Mesendoderm (in vitro differentiated cells): ENCODE measurements at regions not wholly inside any gene's neighbourhood (a gene's known extent, or its start where the extent isn't known, plus 50 kb on each side); places are given as distances from the start of the nearest gene placed in this dataset.
"Not testable (repeated sequence)": the region's sequence is repeated elsewhere in the genome, so short reads cannot be mapped to it uniquely, and the experiment has no call there.

Source experiments
- DNase-seq: peaks from one replicate; pipeline ENCODE4 v3.0.0; 2013
- H2AK5ac ChIP-seq: 2 replicates; pipeline ENCODE4 v1.6.1; 2013; ENCODE audit warnings: low read length, inconsistent platforms
- H2BK120ac ChIP-seq: 2 replicates; pipeline ENCODE4 v1.6.1; 2013; ENCODE audit warnings: low read depth, mild to moderate bottlenecking, low read length, moderate library complexity, mixed read lengths
- H2BK15ac ChIP-seq: replicated peaks from 2 replicates; pipeline ENCODE4 v1.6.1; 2013; ENCODE audit warnings: low read depth, mild to moderate bottlenecking, moderate library complexity
- H2BK5ac ChIP-seq: 2 replicates; pipeline ENCODE4 v1.6.1; 2013; ENCODE audit warnings: low read length, inconsistent platforms
- H3K18ac ChIP-seq: 2 replicates; pipeline ENCODE4 v1.6.1; 2013; ENCODE audit warnings: mild to moderate bottlenecking, low read length, mixed read lengths
- H3K23ac ChIP-seq: one replicate; pipeline ENCODE4 v1.6.1; 2013; ENCODE audit warnings: low read length
- H3K27ac ChIP-seq: 2 replicates; pipeline ENCODE4 v1.5.1; 2013; ENCODE audit warnings: low read depth, mild to moderate bottlenecking, inconsistent platforms, low read length, moderate library complexity
- H3K27me3 ChIP-seq: 2 replicates; pipeline ENCODE4 v1.6.1; 2013; ENCODE audit warnings: low read length, control low read depth, mild to moderate bottlenecking, inconsistent platforms; ENCODE audit not compliant: insufficient read depth, poor library complexity
- H3K36me3 ChIP-seq: 2 replicates; pipeline ENCODE4 v1.6.1; 2013; ENCODE audit warnings: low read length, inconsistent platforms; ENCODE audit not compliant: control insufficient read depth, insufficient read depth
- H3K4ac ChIP-seq: one replicate; pipeline ENCODE4 v1.6.1; 2013; ENCODE audit warnings: low read depth, mild to moderate bottlenecking, low read length, moderate library complexity
- H3K4me1 ChIP-seq: 2 replicates; pipeline ENCODE4 v1.6.1; 2013; ENCODE audit warnings: low read depth, low read length, inconsistent platforms; ENCODE audit not compliant: control insufficient read depth
- H3K4me2 ChIP-seq: 2 replicates; pipeline ENCODE4 v1.6.1; 2013; ENCODE audit warnings: low read length
- H3K4me3 ChIP-seq: 2 replicates; pipeline ENCODE4 v1.5.1; 2013; ENCODE audit warnings: mild to moderate bottlenecking, low read length
- H3K56ac ChIP-seq: one replicate; pipeline ENCODE4 v1.6.1; 2013; ENCODE audit warnings: low read length
- H3K79me1 ChIP-seq: 2 replicates; pipeline ENCODE4 v1.6.1; 2013; ENCODE audit warnings: low read length, inconsistent platforms
- H3K79me2 ChIP-seq: 2 replicates; pipeline ENCODE4 v1.6.1; 2013; ENCODE audit warnings: mild to moderate bottlenecking, low read length; ENCODE audit not compliant: control insufficient read depth, insufficient read depth
- H3K9ac ChIP-seq: 2 replicates; pipeline ENCODE4 v1.6.1; 2013; ENCODE audit warnings: low read length, inconsistent platforms
- H4K5ac ChIP-seq: one replicate; pipeline ENCODE4 v1.6.1; 2013; ENCODE audit warnings: low read length
- H4K8ac ChIP-seq: one replicate; pipeline ENCODE4 v1.6.1; 2013; ENCODE audit warnings: low read depth, mild to moderate bottlenecking, control low read depth, low read length, moderate library complexity
- WGBS: extraction: QIAGEN DNeasy Blood & Tissue Kit; methylation state at CpG from one replicate; pipeline ENCODE4 v1.1.7; 2013; ENCODE audit warnings: low lambda C conversion rate, missing lambda C conversion rate; ENCODE audit not compliant: insufficient coverage; ENCODE audit errors: extremely low coverage; 5-methylcytosine and 5-hydroxymethylcytosine counted together

- H3K4me1 ChIP-seq, H3K79me1 ChIP-seq, H4K5ac ChIP-seq, H3K27ac ChIP-seq, H3K23ac ChIP-seq, H4K8ac ChIP-seq, H3K4me3 ChIP-seq, H2BK120ac ChIP-seq, H3K9ac ChIP-seq, H3K4me2 ChIP-seq, H2BK15ac ChIP-seq, H3K27me3 ChIP-seq, H2BK5ac ChIP-seq, H3K56ac ChIP-seq, H3K4ac ChIP-seq, DNase-seq, H3K79me2 ChIP-seq, H2AK5ac ChIP-seq, H3K36me3 ChIP-seq, H3K18ac ChIP-seq: not testable (repeated sequence)
- no CpG with 5 or more reads among the region's 1 CpG for WGBS
Measured at GRCh38 chr16:18204786-18205185, 131.8 kb downstream of the NPIPA8 start.

DNA sequence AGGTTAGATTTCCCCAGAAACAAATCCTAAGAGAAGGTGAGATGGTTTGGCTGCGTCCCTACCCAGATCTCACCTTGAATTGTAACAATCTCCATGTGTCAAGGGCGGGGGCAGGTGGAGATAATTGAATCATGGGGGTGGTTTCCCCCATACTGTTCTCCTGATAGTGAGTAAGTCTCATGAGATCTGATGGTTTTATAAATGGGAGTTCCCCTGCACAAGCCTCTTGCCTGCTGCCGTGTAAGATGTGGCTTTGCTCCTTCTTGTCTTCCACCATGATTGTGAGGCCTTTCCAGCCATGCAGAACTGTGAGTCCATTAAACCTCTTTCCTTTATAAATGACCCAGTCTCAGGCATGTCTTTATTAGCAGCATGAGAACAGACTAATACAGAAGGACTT lies 132.2 kb downstream of the NPIPA8 start:
- H3K79me2 ChIP-seq, H3K27ac ChIP-seq, H4K8ac ChIP-seq, DNase-seq, H3K4me3 ChIP-seq, H3K9ac ChIP-seq, H2BK5ac ChIP-seq, H3K36me3 ChIP-seq, H3K27me3 ChIP-seq, H4K5ac ChIP-seq, H3K18ac ChIP-seq, H3K4ac ChIP-seq, H3K56ac ChIP-seq, H2BK15ac ChIP-seq, H3K4me1 ChIP-seq, H3K23ac ChIP-seq, H3K4me2 ChIP-seq, H2BK120ac ChIP-seq, H2AK5ac ChIP-seq, H3K79me1 ChIP-seq: not testable (repeated sequence)
- no CpG with 5 or more reads among the region's 3 CpGs for WGBS

GRCh38 chr16:18201511-18201910 lies 135.0 kb downstream of the NPIPA8 start:
- H3K4me1 ChIP-seq, H4K8ac ChIP-seq, H3K4me3 ChIP-seq, H2AK5ac ChIP-seq, H3K27ac ChIP-seq, H3K9ac ChIP-seq, H3K36me3 ChIP-seq, H2BK15ac ChIP-seq, H3K79me1 ChIP-seq, H3K4ac ChIP-seq, H3K23ac ChIP-seq, H3K56ac ChIP-seq, H2BK5ac ChIP-seq, H4K5ac ChIP-seq, H3K27me3 ChIP-seq, H3K4me2 ChIP-seq, H2BK120ac ChIP-seq, H3K18ac ChIP-seq, H3K79me2 ChIP-seq, DNase-seq: not testable (repeated sequence)
- WGBS: no CpG with 5 or more reads among the region's 3 CpGs

- not testable (repeated sequence) for H3K23ac ChIP-seq, H3K56ac ChIP-seq, H2AK5ac ChIP-seq, H3K27me3 ChIP-seq, H2BK5ac ChIP-seq, DNase-seq, H3K4me2 ChIP-seq, H3K79me2 ChIP-seq, H3K79me1 ChIP-seq, H3K4me3 ChIP-seq, H2BK120ac ChIP-seq, H4K5ac ChIP-seq, H4K8ac ChIP-seq, H3K36me3 ChIP-seq, H3K27ac ChIP-seq, H3K4me1 ChIP-seq, H2BK15ac ChIP-seq, H3K18ac ChIP-seq, H3K9ac ChIP-seq, H3K4ac ChIP-seq
- WGBS: no CpG with 5 or more reads among the region's 2 CpGs
Measured at GRCh38 chr16:18192389-18192788, 144.1 kb downstream of the NPIPA8 start.

GRCh38 chr16:18190179-18190578 lies 146.4 kb downstream of the NPIPA8 start:
- H3K23ac ChIP-seq, H2AK5ac ChIP-seq, H3K79me2 ChIP-seq, H2BK5ac ChIP-seq, H3K56ac ChIP-seq, H3K4me1 ChIP-seq, H3K9ac ChIP-seq, DNase-seq, H3K79me1 ChIP-seq, H2BK15ac ChIP-seq, H3K27ac ChIP-seq, H3K4me2 ChIP-seq, H3K36me3 ChIP-seq, H4K5ac ChIP-seq, H3K4me3 ChIP-seq, H4K8ac ChIP-seq, H3K4ac ChIP-seq, H2BK120ac ChIP-seq, H3K18ac ChIP-seq, H3K27me3 ChIP-seq: not testable (repeated sequence)
- WGBS: no CpG with 5 or more reads among the region's 8 CpGs

DNA sequence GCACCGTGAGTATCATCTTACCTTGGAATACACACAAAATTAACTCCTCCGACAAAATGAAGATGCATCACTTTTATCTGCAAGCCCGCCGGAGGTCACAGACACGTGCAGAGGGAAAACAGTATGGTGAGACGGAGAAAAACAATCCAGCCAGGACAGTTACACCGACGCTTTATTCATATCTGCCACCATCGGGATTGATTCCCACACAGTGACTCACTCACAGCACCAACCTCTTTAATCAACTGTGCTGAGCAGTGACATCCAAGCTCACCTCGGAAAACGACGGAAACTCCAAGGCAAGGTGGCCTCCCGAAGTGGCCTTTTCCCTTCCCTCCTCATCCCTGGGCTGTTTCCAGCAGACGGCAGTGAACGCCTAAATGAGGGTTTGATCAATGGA lies 151.8 kb downstream of the NPIPA8 start:
- not testable (repeated sequence) for H3K4me2 ChIP-seq, H3K79me2 ChIP-seq, H3K9ac ChIP-seq, H2BK120ac ChIP-seq, H3K27me3 ChIP-seq, DNase-seq, H2AK5ac ChIP-seq, H3K36me3 ChIP-seq, H3K27ac ChIP-seq, H3K4me3 ChIP-seq, H3K4ac ChIP-seq, H4K5ac ChIP-seq, H3K23ac ChIP-seq, H3K56ac ChIP-seq, H4K8ac ChIP-seq, H3K18ac ChIP-seq, H3K79me1 ChIP-seq, H3K4me1 ChIP-seq, H2BK15ac ChIP-seq, H2BK5ac ChIP-seq
- WGBS: no CpG with 5 or more reads among the region's 15 CpGs
